ENCODE measurements at regions not wholly inside any gene's neighbourhood (a gene's known extent, or its start where the extent isn't known, plus 50 kb on each side); places are given as distances from the start of the nearest gene placed in this dataset.

DNA sequence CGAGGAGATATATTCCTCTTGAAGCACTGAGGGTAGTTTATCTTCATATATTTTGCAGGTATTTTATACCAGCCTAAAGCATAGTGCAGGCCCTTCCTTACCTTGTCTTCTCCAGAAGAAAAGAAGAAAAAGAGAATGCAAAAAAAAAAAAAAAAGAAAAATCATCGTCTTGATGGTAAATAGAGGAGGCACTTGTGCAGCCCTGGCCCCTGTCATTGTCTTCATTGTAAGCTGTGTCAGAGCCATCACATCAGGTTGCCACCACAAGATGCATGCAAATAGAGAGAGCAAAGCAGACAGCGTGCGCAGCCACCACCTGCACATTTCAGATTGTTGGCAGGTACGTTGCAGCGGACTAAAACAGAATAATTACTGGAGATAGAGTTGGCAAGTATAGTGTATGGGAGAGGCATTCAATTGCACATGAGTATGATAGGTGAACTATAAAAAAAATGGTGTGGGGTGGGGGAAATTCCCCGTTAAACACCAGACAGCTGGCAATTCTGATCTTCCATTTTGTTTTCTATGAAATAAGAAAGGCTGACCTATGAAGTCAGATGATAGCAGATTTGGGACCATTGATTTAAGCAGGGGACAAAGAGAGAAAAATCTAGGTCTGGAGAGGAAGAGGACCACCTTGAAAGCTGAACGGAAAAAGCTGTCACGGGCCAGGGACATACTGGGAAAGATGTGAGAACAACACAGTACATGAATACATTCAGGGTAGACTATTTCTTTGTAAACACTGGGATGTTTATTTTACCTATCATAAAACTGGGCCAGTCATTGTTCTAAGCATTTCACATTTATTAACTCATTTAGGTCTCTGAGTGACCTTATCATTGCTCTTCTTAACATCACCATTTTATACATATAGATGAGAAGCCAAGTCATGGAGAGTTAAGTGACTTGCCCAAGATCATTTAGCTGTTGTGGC, 306.3 kb upstream of the SP8 start:
- Histone ChIP-seq H3K4me3 (ENCODE audit: low read depth in 1 of 2, low read length in 2 of 2) (no peak overlapping the region), H3K36me3 (ENCODE audit: control insufficient read depth in 2 of 2, insufficient read depth in 2 of 2, low read length in 1 of 2) (no peaks in the 10 kb centered on the region), H3K4me1 (ENCODE audit: control insufficient read depth in 2 of 2, insufficient read depth in 2 of 2, low read length in 1 of 2) (no peaks in the 10 kb centered on the region), H3K9me3 (ENCODE audit: control insufficient read depth in 2 of 2, insufficient read depth in 1 of 2, low read depth in 1 of 2, low read length in 1 of 2) (no peaks in the 10 kb centered on the region), H3K27ac (ENCODE audit: low read depth in 2 of 2, low read length in 1 of 2) (no peak overlapping the region), H3K27me3 (ENCODE audit: control insufficient read depth in 1 of 2, insufficient read depth in 2 of 2, low read length in 2 of 2) (no peaks in the 10 kb centered on the region)
- WGBS, 2 donors = 84 to 87% methylated on average over 9 of the region's 9 CpGs

DNA sequence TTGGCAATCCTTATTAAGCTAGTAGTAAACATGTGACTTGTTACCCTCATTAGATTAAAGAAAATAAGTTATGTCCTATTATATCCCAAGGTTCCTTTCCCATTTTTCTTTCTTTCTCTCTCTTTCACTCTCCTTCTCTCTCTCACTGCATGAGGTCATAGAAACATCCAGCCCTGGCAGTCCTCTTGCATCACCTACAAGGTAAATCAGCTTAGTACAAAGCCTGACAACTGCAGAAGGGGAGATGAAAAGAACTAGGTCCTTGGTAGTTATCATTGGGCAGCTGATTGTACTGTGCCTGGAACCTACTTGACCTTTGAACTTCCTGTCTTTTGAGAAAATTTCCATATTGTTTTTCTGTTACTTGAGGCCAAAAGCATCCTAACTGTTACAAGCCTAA, 307.9 kb upstream of the SP8 start:
- Histone ChIP-seq H3K27ac (ENCODE audit: low read depth in 2 of 2, low read length in 1 of 2) (no peak overlapping the region), H3K4me3 (ENCODE audit: low read depth in 1 of 2, low read length in 2 of 2) (no peak overlapping the region)

GRCh38 chr7:21099432-21099831, 312.7 kb upstream of the SP8 start:
- 69 to 82% methylated on average over 1 of the region's 1 CpG for WGBS, 2 donors

More for the DNA sequence above, 307.9 kb upstream of the SP8 start:
- H3K36me3 ChIP-seq (ENCODE audit: control insufficient read depth in 2 of 2, insufficient read depth in 2 of 2, low read length in 1 of 2) = no peaks in the 10 kb centered on the region
- H3K27me3 ChIP-seq (ENCODE audit: control insufficient read depth in 1 of 2, insufficient read depth in 2 of 2, low read length in 2 of 2) = no peaks in the 10 kb centered on the region
- H3K9me3 ChIP-seq (ENCODE audit: control insufficient read depth in 2 of 2, insufficient read depth in 1 of 2, low read depth in 1 of 2, low read length in 1 of 2) = no peaks in the 10 kb centered on the region
- H3K4me1 ChIP-seq (ENCODE audit: control insufficient read depth in 2 of 2, insufficient read depth in 2 of 2, low read length in 1 of 2) = no peaks in the 10 kb centered on the region

DNA sequence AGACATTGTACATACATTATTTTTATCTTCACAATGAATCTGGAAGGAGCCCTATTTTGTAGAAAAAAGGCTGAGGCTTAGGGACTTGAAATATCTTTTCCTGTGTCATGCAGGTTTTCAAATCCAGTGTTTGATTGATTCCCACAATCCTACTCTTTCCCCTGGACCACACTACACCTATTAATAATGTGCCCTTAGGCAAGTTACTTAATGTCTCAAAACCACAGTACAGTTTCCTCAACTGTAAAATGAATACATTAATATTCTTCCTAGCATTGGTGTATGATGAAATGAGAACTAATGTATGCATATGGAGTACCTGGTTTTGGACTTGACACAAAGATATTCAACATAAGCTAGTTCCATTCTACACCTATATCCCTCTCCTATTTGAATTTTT, 313.3 kb upstream of the SP8 start:
- Histone ChIP-seq H3K27me3 (ENCODE audit: control insufficient read depth in 1 of 2, insufficient read depth in 2 of 2, low read length in 2 of 2) (no peaks in the 10 kb centered on the region), H3K4me3 (ENCODE audit: low read depth in 1 of 2, low read length in 2 of 2) (no peak overlapping the region), H3K36me3 (ENCODE audit: control insufficient read depth in 2 of 2, insufficient read depth in 2 of 2, low read length in 1 of 2) (no peaks in the 10 kb centered on the region), H3K4me1 (ENCODE audit: control insufficient read depth in 2 of 2, insufficient read depth in 2 of 2, low read length in 1 of 2) (no peaks in the 10 kb centered on the region), H3K9me3 (ENCODE audit: control insufficient read depth in 2 of 2, insufficient read depth in 1 of 2, low read depth in 1 of 2, low read length in 1 of 2) (no peaks in the 10 kb centered on the region), H3K27ac (ENCODE audit: low read depth in 2 of 2, low read length in 1 of 2) (no peak overlapping the region)

More at GRCh38 chr7:21099432-21099831, 312.7 kb upstream of the SP8 start:
- Histone ChIP-seq H3K27me3 (ENCODE audit: control insufficient read depth in 1 of 2, insufficient read depth in 2 of 2, low read length in 2 of 2) (no peaks in the 10 kb centered on the region), H3K4me1 (ENCODE audit: control insufficient read depth in 2 of 2, insufficient read depth in 2 of 2, low read length in 1 of 2) (no peaks in the 10 kb centered on the region), H3K9me3 (ENCODE audit: control insufficient read depth in 2 of 2, insufficient read depth in 1 of 2, low read depth in 1 of 2, low read length in 1 of 2) (no peaks in the 10 kb centered on the region), H3K4me3 (ENCODE audit: low read depth in 1 of 2, low read length in 2 of 2) (no peak overlapping the region), H3K27ac (ENCODE audit: low read depth in 2 of 2, low read length in 1 of 2) (no peak overlapping the region), H3K36me3 (ENCODE audit: control insufficient read depth in 2 of 2, insufficient read depth in 2 of 2, low read length in 1 of 2) (no peaks in the 10 kb centered on the region)

- H3K27me3 ChIP-seq (ENCODE audit: control insufficient read depth in 1 of 2, insufficient read depth in 2 of 2, low read length in 2 of 2) = no peaks in the 10 kb centered on the region
- no peak overlapping the region for H3K4me3 ChIP-seq (ENCODE audit: low read depth in 1 of 2, low read length in 2 of 2)
- H3K4me1 ChIP-seq (ENCODE audit: control insufficient read depth in 2 of 2, insufficient read depth in 2 of 2, low read length in 1 of 2) = no peaks in the 10 kb centered on the region
- H3K27ac ChIP-seq (ENCODE audit: low read depth in 2 of 2, low read length in 1 of 2) = no peak overlapping the region
- 76 to 84% methylated on average over 2 of the region's 2 CpGs for WGBS, 2 donors
- H3K9me3 ChIP-seq (ENCODE audit: control insufficient read depth in 2 of 2, insufficient read depth in 1 of 2, low read depth in 1 of 2, low read length in 1 of 2) = no peaks in the 10 kb centered on the region
- H3K36me3 ChIP-seq (ENCODE audit: control insufficient read depth in 2 of 2, insufficient read depth in 2 of 2, low read length in 1 of 2) = no peaks in the 10 kb centered on the region
Observed at GRCh38 chr7:21101541-21101940, 314.9 kb upstream of the SP8 start.

DNA sequence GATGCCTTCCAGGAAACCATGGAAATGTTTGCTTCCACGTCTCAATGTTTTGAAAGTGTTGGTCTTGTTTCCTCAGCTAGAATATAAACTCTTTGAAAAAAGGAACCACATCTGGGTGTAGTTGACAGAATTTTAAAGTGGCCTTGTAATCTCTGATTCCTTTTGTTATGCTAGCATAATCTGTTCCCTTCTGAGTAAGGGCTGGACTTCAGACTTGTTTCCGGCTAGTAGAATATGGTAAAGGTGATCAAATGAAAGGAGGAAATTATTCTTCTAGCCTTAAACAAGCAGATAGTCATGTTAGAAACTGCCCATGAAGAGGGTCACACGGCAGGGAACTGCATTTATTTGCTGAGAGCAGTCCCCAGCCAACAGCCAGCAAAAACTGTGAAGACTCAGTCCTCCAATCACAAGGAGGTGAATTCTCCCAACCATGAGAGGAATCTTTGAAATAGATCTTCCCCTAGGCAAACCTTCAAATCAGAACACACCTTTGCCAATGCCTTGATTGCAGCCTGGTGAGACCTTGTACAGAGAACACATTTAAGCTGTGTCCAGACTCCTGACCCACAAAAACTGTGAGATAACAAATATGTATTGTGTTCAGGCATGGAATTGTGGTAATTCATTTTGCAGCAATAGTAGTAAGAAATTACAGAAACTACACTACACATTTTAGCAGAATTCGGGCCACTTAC, 316.9 kb upstream of the SP8 start:
- H3K4me3 ChIP-seq (ENCODE audit: low read depth in 1 of 2, low read length in 2 of 2) = no peak overlapping the region
- 80 to 82% methylated on average over 4 of the region's 4 CpGs for WGBS, 2 donors

GRCh38 chr7:21104124-21104500, 317.4 kb upstream of the SP8 start:
- Histone ChIP-seq H3K36me3 (ENCODE audit: control insufficient read depth in 2 of 2, insufficient read depth in 2 of 2, low read length in 1 of 2) (no peaks in the 10 kb centered on the region), H3K4me3 (ENCODE audit: low read depth in 1 of 2, low read length in 2 of 2) (no peak overlapping the region), H3K9me3 (ENCODE audit: control insufficient read depth in 2 of 2, insufficient read depth in 1 of 2, low read depth in 1 of 2, low read length in 1 of 2) (no peaks in the 10 kb centered on the region), H3K27ac (ENCODE audit: low read depth in 2 of 2, low read length in 1 of 2) (no peak overlapping the region), H3K27me3 (ENCODE audit: control insufficient read depth in 1 of 2, insufficient read depth in 2 of 2, low read length in 2 of 2) (no peaks in the 10 kb centered on the region), H3K4me1 (ENCODE audit: control insufficient read depth in 2 of 2, insufficient read depth in 2 of 2, low read length in 1 of 2) (no peaks in the 10 kb centered on the region)
- WGBS, 2 donors = 68 to 71% methylated on average over 4 of the region's 4 CpGs

More for the DNA sequence above, 316.9 kb upstream of the SP8 start:
- H3K36me3 ChIP-seq (ENCODE audit: control insufficient read depth in 2 of 2, insufficient read depth in 2 of 2, low read length in 1 of 2) = no peaks in the 10 kb centered on the region
- H3K27ac ChIP-seq (ENCODE audit: low read depth in 2 of 2, low read length in 1 of 2) = no peak overlapping the region
- no peaks in the 10 kb centered on the region for H3K9me3 ChIP-seq (ENCODE audit: control insufficient read depth in 2 of 2, insufficient read depth in 1 of 2, low read depth in 1 of 2, low read length in 1 of 2)
- H3K4me1 ChIP-seq (ENCODE audit: control insufficient read depth in 2 of 2, insufficient read depth in 2 of 2, low read length in 1 of 2) = no peaks in the 10 kb centered on the region
- no peaks in the 10 kb centered on the region for H3K27me3 ChIP-seq (ENCODE audit: control insufficient read depth in 1 of 2, insufficient read depth in 2 of 2, low read length in 2 of 2)

DNA sequence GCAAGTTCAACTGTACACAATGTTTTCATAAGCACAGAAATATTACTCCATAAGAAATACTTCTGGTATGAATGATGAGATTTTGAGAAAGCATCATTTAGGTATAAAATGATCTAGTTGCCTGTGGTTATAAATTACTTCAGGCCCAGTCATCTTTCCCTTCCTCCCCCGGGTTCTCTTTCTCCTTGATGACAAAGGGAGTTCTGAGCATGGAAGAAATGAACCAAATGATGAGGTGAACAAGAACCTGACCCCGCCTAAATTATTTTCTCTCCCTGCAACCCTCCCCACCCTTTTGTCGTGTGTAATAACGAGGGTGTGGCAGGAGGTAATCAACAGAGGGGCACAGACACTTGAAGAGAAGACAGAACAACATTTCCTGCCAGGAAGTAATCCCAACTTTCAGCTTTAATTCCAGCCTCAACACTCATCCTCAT, 319.6 kb upstream of the SP8 start:
- Histone ChIP-seq H3K9me3 (ENCODE audit: control insufficient read depth in 2 of 2, insufficient read depth in 1 of 2, low read depth in 1 of 2, low read length in 1 of 2) (no peaks in the 10 kb centered on the region), H3K4me1 (ENCODE audit: control insufficient read depth in 2 of 2, insufficient read depth in 2 of 2, low read length in 1 of 2) (no peaks in the 10 kb centered on the region), H3K4me3 (ENCODE audit: low read depth in 1 of 2, low read length in 2 of 2) (no peak overlapping the region), H3K27ac (ENCODE audit: low read depth in 2 of 2, low read length in 1 of 2) (no peak overlapping the region), H3K27me3 (ENCODE audit: control insufficient read depth in 1 of 2, insufficient read depth in 2 of 2, low read length in 2 of 2) (no peaks in the 10 kb centered on the region), H3K36me3 (ENCODE audit: control insufficient read depth in 2 of 2, insufficient read depth in 2 of 2, low read length in 1 of 2) (no peaks in the 10 kb centered on the region)
- 51 to 60% methylated on average over 4 of the region's 4 CpGs for WGBS, 2 donors

GRCh38 chr7:21107101-21107500, 320.4 kb upstream of the SP8 start:
- no peaks in the 10 kb centered on the region for H3K36me3 ChIP-seq (ENCODE audit: control insufficient read depth in 2 of 2, insufficient read depth in 2 of 2, low read length in 1 of 2)
- H3K4me3 ChIP-seq (ENCODE audit: low read depth in 1 of 2, low read length in 2 of 2) = no peak overlapping the region
- H3K27me3 ChIP-seq (ENCODE audit: control insufficient read depth in 1 of 2, insufficient read depth in 2 of 2, low read length in 2 of 2) = no peaks in the 10 kb centered on the region
- no peak overlapping the region for H3K27ac ChIP-seq (ENCODE audit: low read depth in 2 of 2, low read length in 1 of 2)
- H3K9me3 ChIP-seq (ENCODE audit: control insufficient read depth in 2 of 2, insufficient read depth in 1 of 2, low read depth in 1 of 2, low read length in 1 of 2) = no peaks in the 10 kb centered on the region
- 71 to 72% methylated on average over 4 of the region's 4 CpGs for WGBS, 2 donors
- H3K4me1 ChIP-seq (ENCODE audit: control insufficient read depth in 2 of 2, insufficient read depth in 2 of 2, low read length in 1 of 2) = no peaks in the 10 kb centered on the region
